ENCODE measurements at regions not wholly inside any gene's neighbourhood (a gene's known extent, or its start where the extent isn't known, plus 50 kb on each side); places are given as distances from the start of the nearest gene placed in this dataset.

- no peaks in the 10 kb centered on the region for H3K27me3 Mint-ChIP-seq (ENCODE audit: insufficient read depth, unreplicated experiment)
- BruUV-seq (replicated peaks): no TSS peak
- TF ChIP-seq CTCF (IDR thresholded peaks at IDR 0.05; ENCODE audit: unreplicated experiment): no peak
- no peak overlapping the region for H3K27ac Mint-ChIP-seq (ENCODE audit: low read depth, unreplicated experiment)
- DNase-seq (ENCODE audit: unreplicated experiment): no peak
- POLR2A ChIA-PET: interaction anchor here (0.7 kb wide), 1 partner anchor 174 kb away, joined by 3 read pairs; no protein-coding TSS in a partner anchor
- H3K4me1 Mint-ChIP-seq (ENCODE audit: insufficient read depth, unreplicated experiment): no peaks in the 10 kb centered on the region
- no peak overlapping the region for H3K4me3 Mint-ChIP-seq (ENCODE audit: unreplicated experiment)
- CTCF ChIA-PET: no interaction called here
- intact Hi-C loops (cut with micrococcal nuclease): no loop called here
- H3K9me3 Mint-ChIP-seq (ENCODE audit: unreplicated experiment): no peaks in the 10 kb centered on the region
- H3K36me3 Mint-ChIP-seq (ENCODE audit: insufficient read depth, unreplicated experiment): no peaks in the 10 kb centered on the region
Observed at GRCh38 chr2:5215989-5216607, 476.1 kb upstream of the SOX11 start.

GRCh38 chr2:5227062-5227699 lies 465.0 kb upstream of the SOX11 start:
- ChIA-PET CTCF (no interaction called here), POLR2A (no interaction called here)
- Mint-ChIP-seq H3K36me3 (ENCODE audit: insufficient read depth, unreplicated experiment) (no peaks in the 10 kb centered on the region), H3K4me3 (ENCODE audit: unreplicated experiment) (peak overlapping the region; percentile 30), H3K27me3 (ENCODE audit: insufficient read depth, unreplicated experiment) (no peaks in the 10 kb centered on the region), H3K4me1 (ENCODE audit: insufficient read depth, unreplicated experiment) (peaks cover 11% of the 10 kb centered on the region), H3K9me3 (ENCODE audit: unreplicated experiment) (no peaks in the 10 kb centered on the region), H3K27ac (ENCODE audit: low read depth, unreplicated experiment) (peak overlapping the region; percentile 59)
- TF ChIP-seq CTCF (IDR thresholded peaks at IDR 0.05; ENCODE audit: unreplicated experiment): no peak
- peak; percentile 38 for DNase-seq (ENCODE audit: unreplicated experiment)
- BruUV-seq (replicated peaks): no TSS peak
- intact Hi-C loops (cut with micrococcal nuclease): no loop called here

GRCh38 chr2:5229574-5229973 lies 462.6 kb upstream of the SOX11 start:
- no peak for DNase-seq (ENCODE audit: unreplicated experiment)
- H3K27ac Mint-ChIP-seq (ENCODE audit: low read depth, unreplicated experiment): no peak overlapping the region
- no peak overlapping the region for H3K4me3 Mint-ChIP-seq (ENCODE audit: unreplicated experiment)
- peaks cover 11% of the 10 kb centered on the region for H3K4me1 Mint-ChIP-seq (ENCODE audit: insufficient read depth, unreplicated experiment)
- ChIA-PET CTCF (interaction anchor here (0.5 to 2.0 kb wide), 3 partner anchors 8 to 261 kb away, joined by 3 to 7 read pairs (median 3); no protein-coding TSS in a partner anchor), POLR2A (interaction anchor here (1.0 kb wide), 1 partner anchor 11 kb away, joined by 3 read pairs; no protein-coding TSS in a partner anchor)
- no TSS peak for BruUV-seq (replicated peaks)
- H3K9me3 Mint-ChIP-seq (ENCODE audit: unreplicated experiment): no peaks in the 10 kb centered on the region
- intact Hi-C loops (cut with micrococcal nuclease): no loop called here
- no peaks in the 10 kb centered on the region for H3K36me3 Mint-ChIP-seq (ENCODE audit: insufficient read depth, unreplicated experiment)
- TF ChIP-seq CTCF (IDR thresholded peaks at IDR 0.05; ENCODE audit: unreplicated experiment): no peak
- no peaks in the 10 kb centered on the region for H3K27me3 Mint-ChIP-seq (ENCODE audit: insufficient read depth, unreplicated experiment)

GRCh38 chr2:5230444-5230843 lies 461.7 kb upstream of the SOX11 start:
- Mint-ChIP-seq H3K27me3 (ENCODE audit: insufficient read depth, unreplicated experiment) (no peaks in the 10 kb centered on the region), H3K4me1 (ENCODE audit: insufficient read depth, unreplicated experiment) (peaks cover 11% of the 10 kb centered on the region), H3K4me3 (ENCODE audit: unreplicated experiment) (no peak overlapping the region), H3K9me3 (ENCODE audit: unreplicated experiment) (no peaks in the 10 kb centered on the region), H3K36me3 (ENCODE audit: insufficient read depth, unreplicated experiment) (no peaks in the 10 kb centered on the region), H3K27ac (ENCODE audit: low read depth, unreplicated experiment) (no peak overlapping the region)
- ChIA-PET CTCF (no interaction called here), POLR2A (no interaction called here)
- no peak for DNase-seq (ENCODE audit: unreplicated experiment)
- no peak for TF ChIP-seq CTCF (IDR thresholded peaks at IDR 0.05; ENCODE audit: unreplicated experiment)
- intact Hi-C loops (cut with micrococcal nuclease): no loop called here
- no TSS peak for BruUV-seq (replicated peaks)
